ENCODE measurements at regions not wholly inside any gene's neighbourhood (a gene's known extent, or its start where the extent isn't known, plus 50 kb on each side); places are given as distances from the start of the nearest gene placed in this dataset.

DNA sequence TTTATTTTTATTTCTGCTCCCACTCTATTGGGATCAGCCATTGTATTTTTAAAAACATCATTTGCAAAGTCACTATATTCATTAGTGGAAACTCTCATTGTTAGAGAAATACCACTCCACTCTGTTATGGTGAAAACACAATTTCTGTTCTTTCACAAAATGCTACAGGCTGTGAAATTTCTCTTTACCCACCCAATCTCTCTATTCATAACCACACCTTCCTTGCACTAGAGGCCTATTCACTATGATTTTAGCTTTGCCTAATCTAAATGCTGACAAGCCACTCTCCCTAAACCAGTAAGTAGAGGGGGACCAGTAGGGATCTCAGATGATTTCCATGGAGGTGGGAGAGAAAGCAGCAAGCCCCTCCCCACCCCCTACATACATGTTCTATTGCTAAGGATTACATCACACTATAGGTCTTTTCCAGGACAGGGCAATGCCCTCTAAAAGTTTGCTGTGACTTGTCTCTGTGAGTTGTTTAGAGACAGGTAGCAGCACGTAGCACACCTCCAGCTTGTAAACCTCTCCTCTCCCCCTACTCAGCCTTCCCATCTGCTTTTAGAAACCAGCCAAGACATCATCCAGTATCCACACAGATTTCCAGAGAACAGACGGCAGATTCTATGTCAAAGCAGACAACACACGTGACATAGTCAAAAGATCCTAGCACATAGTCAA is 58.3 kb upstream of the PPP1R3C start:
- TF ChIP-seq, protein P1, sequence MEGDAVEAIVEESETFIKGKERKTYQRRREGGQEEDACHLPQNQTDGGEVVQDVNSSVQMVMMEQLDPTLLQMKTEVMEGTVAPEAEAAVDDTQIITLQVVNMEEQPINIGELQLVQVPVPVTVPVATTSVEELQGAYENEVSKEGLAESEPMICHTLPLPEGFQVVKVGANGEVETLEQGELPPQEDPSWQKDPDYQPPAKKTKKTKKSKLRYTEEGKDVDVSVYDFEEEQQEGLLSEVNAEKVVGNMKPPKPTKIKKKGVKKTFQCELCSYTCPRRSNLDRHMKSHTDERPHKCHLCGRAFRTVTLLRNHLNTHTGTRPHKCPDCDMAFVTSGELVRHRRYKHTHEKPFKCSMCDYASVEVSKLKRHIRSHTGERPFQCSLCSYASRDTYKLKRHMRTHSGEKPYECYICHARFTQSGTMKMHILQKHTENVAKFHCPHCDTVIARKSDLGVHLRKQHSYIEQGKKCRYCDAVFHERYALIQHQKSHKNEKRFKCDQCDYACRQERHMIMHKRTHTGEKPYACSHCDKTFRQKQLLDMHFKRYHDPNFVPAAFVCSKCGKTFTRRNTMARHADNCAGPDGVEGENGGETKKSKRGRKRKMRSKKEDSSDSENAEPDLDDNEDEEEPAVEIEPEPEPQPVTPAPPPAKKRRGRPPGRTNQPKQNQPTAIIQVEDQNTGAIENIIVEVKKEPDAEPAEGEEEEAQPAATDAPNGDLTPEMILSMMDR (IDR thresholded peaks at IDR 0.05), result no peak
- no peak for TF ChIP-seq POLR2A (IDR thresholded peaks at IDR 0.05)

Measured in breast epithelium (tissue), 3 donors.